ENCODE measurements at regions not wholly inside any gene's neighbourhood (a gene's known extent, or its start where the extent isn't known, plus 50 kb on each side); places are given as distances from the start of the nearest gene placed in this dataset.

DNA sequence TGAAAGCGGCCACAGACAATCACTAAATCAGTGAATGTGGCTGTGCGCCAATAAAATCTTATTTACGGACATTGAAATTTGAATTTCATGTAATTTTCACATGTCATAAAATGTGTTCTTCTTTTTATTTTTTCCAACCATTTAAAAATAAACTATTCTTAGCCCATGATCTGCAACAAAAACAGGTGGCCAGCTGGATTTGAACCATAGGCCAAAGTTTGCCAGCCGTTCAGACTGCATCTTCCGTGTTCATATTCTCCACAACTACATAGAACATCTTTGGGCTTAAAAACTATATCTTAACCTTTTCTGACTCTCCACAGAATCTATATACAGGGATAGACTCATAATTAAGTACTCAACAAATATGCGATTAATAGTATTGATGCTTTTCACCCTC is 81.2 kb upstream of the RALGPS2 start (continued):
- TF ChIP-seq TAF7 (optimal IDR thresholded peaks at IDR 0.05; ENCODE audit: borderline replicate concordance, low read depth, low read length) (no peak), TEAD4 (IDR thresholded peaks at IDR 0.05; ENCODE audit: low read depth, low read length) (no peak), TBP (IDR thresholded peaks at IDR 0.05; ENCODE audit: low read depth, low read length) (no peak), BCL11A (IDR thresholded peaks at IDR 0.05; ENCODE audit: low read depth in 2 of 2, low read length in 2 of 2) (no peak)
